ENCODE measurements at regions not wholly inside any gene's neighbourhood (a gene's known extent, or its start where the extent isn't known, plus 50 kb on each side); places are given as distances from the start of the nearest gene placed in this dataset.

DNA sequence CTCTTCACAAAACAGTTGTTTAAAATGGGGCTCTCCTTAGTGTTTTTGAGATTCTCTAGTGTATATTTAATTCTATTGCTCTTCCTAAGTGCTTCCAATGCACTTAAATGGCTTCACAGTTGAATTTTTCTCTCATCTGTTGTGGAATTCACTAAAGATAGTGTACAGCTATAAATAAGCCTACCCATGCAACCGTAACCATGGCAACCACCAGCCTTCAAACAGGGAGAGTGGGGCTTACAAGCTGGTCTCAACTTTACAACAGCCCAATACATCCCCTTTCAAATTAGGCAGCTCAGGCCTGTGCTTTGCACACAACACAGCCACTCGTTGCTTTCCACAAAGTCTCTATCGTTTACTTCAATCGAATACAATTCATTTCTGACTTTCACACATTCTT, 144.0 kb upstream of the PLPPR1 start:
- TF ChIP-seq, protein P1, sequence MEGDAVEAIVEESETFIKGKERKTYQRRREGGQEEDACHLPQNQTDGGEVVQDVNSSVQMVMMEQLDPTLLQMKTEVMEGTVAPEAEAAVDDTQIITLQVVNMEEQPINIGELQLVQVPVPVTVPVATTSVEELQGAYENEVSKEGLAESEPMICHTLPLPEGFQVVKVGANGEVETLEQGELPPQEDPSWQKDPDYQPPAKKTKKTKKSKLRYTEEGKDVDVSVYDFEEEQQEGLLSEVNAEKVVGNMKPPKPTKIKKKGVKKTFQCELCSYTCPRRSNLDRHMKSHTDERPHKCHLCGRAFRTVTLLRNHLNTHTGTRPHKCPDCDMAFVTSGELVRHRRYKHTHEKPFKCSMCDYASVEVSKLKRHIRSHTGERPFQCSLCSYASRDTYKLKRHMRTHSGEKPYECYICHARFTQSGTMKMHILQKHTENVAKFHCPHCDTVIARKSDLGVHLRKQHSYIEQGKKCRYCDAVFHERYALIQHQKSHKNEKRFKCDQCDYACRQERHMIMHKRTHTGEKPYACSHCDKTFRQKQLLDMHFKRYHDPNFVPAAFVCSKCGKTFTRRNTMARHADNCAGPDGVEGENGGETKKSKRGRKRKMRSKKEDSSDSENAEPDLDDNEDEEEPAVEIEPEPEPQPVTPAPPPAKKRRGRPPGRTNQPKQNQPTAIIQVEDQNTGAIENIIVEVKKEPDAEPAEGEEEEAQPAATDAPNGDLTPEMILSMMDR (IDR thresholded peaks at IDR 0.05; ENCODE audit: low read depth, low read length), result no peak
- no peak for DNase-seq (ENCODE audit: extremely low read depth, low read depth)

DNA sequence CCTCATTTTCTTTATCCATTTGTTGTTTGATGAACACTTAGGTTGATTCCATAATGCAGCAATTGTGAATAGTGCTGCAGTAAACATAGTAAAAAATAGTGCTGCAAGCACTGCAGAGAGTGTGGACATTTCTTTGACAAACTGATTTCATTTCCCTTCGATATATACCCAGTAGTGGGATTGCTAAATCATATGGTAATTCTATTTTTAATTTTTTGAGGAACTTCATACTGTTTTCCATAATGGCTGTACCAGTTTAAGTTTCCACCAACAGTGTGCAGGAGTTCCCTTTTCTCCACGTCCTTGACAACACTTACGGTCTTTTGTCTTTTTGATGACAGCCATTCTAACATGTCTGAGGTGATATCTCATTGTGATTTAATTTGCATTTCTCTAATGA, 138.2 kb upstream of the PLPPR1 start:
- TF ChIP-seq, protein P1 (IDR thresholded peaks at IDR 0.05; ENCODE audit: low read depth, low read length), result no peak
- DNase-seq (ENCODE audit: extremely low read depth, low read depth), result no peak

DNA sequence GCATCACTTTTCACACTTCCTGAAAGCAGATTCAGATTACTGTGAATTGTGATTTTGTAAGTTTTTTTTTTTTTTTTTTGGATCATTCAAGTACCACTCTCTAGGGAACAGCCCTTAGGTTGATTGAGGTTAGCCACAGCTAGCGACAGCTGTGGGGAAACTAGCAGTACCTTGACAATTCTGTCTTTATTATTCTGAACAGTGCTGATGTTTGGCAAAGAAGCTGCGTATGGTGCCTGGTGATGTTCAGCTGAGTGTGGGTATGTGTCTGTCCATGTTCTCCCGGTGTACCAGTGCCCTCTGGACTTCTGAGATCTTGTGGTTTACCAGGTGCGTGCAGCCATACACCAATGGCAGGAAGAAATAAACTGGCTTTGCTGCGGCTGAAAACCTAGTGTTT, 117.3 kb upstream of the PLPPR1 start:
- TF ChIP-seq, protein P1 (IDR thresholded peaks at IDR 0.05; ENCODE audit: low read depth, low read length), result no peak
- no peak for DNase-seq (ENCODE audit: extremely low read depth, low read depth)

DNA sequence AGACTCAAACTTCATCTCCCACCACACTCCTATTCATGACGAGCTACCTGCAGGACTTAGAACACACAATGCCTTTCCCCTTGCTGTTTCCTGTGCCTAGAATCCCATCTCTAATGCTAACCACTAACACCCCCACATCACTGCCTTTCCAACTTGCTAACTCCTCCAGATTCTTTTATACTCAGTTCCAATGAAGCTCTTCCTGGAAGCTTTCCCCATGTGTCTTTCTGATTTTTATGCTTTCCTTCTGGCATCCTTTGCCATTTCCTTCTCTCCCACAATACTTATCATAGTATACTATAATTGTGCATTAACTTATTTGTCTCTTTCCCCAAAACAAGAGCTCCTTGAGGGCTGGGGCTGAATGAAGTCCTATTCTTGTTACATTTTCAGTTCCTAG, 115.3 kb upstream of the PLPPR1 start:
- DNase-seq (ENCODE audit: extremely low read depth, low read depth), result no peak
- TF ChIP-seq, protein P1 (IDR thresholded peaks at IDR 0.05; ENCODE audit: low read depth, low read length), result no peak

DNA sequence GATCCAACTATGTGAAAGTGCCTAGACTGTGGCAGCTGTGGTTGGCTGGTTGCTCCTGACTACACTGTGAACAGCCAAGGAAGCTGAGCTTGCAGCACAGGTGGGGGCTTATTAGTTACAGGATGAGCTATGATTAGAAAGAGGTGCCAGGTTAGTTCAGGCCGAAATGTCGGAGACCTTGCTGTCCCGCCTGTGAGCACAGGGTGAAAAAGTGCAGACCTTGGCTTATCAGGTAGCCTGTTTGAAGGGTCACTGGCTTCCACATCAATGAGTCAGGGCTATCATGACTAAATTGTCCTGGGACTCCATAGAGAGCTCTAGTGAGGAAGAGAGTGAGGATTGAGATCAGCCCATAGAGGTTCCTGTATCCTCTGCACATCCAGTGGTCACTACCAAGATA, 114.3 kb upstream of the PLPPR1 start:
- TF ChIP-seq, protein P1 (IDR thresholded peaks at IDR 0.05; ENCODE audit: low read depth, low read length), result no peak
- no peak for DNase-seq (ENCODE audit: extremely low read depth, low read depth)

DNA sequence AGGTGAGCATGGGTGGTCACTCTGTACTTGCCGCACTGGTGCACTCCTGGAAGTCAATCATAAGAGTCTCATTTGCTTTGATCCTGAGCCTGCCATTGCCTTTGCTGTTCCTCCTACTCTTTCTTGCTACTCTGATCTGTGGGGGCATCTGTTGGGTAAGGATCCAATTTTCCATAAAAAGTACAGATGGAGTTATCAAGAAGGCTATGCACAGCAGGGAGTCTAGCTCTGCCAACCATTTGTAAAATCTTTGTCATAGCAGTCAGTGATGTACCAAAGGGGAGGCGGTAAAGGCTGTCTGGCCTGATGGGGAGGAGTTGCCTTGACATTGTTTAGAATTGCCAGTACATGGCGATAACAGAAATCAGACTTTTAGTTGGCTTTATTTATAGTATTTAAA, 109.0 kb upstream of the PLPPR1 start:
- DNase-seq (ENCODE audit: extremely low read depth, low read depth), result no peak
- TF ChIP-seq, protein P1 (IDR thresholded peaks at IDR 0.05; ENCODE audit: low read depth, low read length), result no peak

DNA sequence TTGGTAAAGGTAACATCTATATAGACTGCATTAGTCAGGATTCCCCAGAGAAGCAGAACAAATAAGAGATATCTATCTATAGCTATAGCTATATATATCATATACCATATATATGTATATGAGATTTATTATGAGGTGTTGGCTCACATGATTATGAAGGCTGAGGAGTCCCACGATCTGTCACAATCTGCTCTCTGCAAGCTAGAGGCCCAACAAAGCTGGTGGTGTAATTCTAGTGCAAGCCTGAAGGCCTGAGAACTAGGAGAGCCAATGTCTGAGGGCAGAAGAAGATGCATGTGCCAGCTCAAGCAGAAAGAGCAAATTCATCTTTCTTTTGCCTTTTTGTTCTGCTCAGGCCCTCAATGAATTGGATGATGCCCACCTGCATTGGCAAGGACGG, 102.2 kb upstream of the PLPPR1 start:
- DNase-seq (ENCODE audit: extremely low read depth, low read depth), result no peak
- TF ChIP-seq, protein P1 (IDR thresholded peaks at IDR 0.05; ENCODE audit: low read depth, low read length), result no peak
